Neutrophil (primary cell): ENCODE measurements at regions not wholly inside any gene's neighbourhood (a gene's known extent, or its start where the extent isn't known, plus 50 kb on each side); places are given as distances from the start of the nearest gene placed in this dataset.

Source experiments
- H3K27ac ChIP-seq: fragments of 200-600 bp; sonication (generic); 2 replicates; pipeline ENCODE4 v1.5.1; 2016; ENCODE audit warnings: mild to moderate bottlenecking, moderate library complexity
- H3K27me3 ChIP-seq: fragments of 200-600 bp; sonication (generic); 2 replicates; pipeline ENCODE4 v1.6.0; 2016; ENCODE audit warnings: mild to moderate bottlenecking
- H3K36me3 ChIP-seq: fragments of 200-600 bp; sonication (generic); 2 replicates; pipeline ENCODE4 v1.5.1; 2017
- H3K4me1 ChIP-seq, 2 experiments: fragments of 200-600 bp in 1 of 2; sonication (generic) in 1 of 2; 1 replicate in 1 of 2; 2 replicates in 1 of 2; pipeline versions ENCODE4 v1.5.1 to v1.6.1; 2013 to 2016; ENCODE audit warnings: low read depth in 1 of 2, low read length in 1 of 2, mild to moderate bottlenecking in 1 of 2, moderate library complexity in 1 of 2; ENCODE audit not compliant: control insufficient read depth in 1 of 2, insufficient read depth in 1 of 2
- H3K4me3 ChIP-seq, 2 experiments: fragments of 200-600 bp in 1 of 2; sonication (generic) in 1 of 2; 1 replicate in 1 of 2; 2 replicates in 1 of 2; pipeline ENCODE4 v1.5.1; 2013 to 2016; ENCODE audit warnings: low read depth in 1 of 2, low read length in 1 of 2, mild to moderate bottlenecking in 1 of 2, moderate library complexity in 1 of 2
- H3K9me3 ChIP-seq: fragments of 200-600 bp; sonication (generic); 2 replicates; pipeline ENCODE4 v1.5.1; 2016
- TF ChIP-seq, protein P1 (sequence below): fragments of 200-600 bp; sonication (generic); IDR thresholded peaks from 2 replicates; pipeline ENCODE4 v1.5.1; 2016; ENCODE audit warnings: antibody characterized with exemption

DNA sequence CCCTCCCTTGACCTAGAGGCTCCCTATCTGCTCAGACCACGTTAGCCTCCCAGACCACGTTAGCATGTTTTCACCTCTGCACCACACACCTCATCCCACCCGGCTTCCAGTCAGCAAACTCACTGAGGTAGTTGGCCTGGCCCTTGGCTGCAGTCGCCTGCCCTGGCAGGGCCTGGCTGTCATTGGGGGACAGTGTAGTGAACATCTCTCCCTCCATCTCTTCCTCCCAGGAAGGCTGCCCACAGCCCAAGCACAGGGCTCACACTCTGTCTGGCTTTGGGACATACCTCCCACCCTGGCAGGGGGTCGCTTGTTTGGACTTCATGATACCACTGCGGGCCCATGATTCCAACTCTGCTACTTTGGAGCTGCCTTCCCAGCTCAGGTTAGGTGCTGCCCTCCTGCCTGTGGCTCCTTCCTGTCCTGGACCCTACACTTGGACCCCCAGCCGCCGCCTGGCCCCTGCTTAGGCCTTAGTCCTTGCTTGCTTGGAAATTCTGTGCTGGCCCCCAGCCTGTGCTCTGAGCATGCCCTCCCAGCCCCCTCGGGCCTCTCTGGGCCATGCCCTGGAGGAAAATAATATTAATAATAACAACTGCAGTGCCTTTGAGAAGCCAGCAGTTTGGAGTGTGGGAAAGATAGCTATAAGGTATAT lies 167.7 kb downstream of the COPRS start:
- H3K27me3 ChIP-seq = no peaks in the 10 kb centered on the region
- H3K9me3 ChIP-seq = no peaks in the 10 kb centered on the region
- no peaks in the 10 kb centered on the region for H3K36me3 ChIP-seq
- H3K4me1 ChIP-seq = peaks cover 0 to 7% of the 10 kb centered on the region in 2 experiments
- no peak overlapping the region for H3K27ac ChIP-seq
- H3K4me3 ChIP-seq = no peak overlapping the region
- TF ChIP-seq, protein P1, sequence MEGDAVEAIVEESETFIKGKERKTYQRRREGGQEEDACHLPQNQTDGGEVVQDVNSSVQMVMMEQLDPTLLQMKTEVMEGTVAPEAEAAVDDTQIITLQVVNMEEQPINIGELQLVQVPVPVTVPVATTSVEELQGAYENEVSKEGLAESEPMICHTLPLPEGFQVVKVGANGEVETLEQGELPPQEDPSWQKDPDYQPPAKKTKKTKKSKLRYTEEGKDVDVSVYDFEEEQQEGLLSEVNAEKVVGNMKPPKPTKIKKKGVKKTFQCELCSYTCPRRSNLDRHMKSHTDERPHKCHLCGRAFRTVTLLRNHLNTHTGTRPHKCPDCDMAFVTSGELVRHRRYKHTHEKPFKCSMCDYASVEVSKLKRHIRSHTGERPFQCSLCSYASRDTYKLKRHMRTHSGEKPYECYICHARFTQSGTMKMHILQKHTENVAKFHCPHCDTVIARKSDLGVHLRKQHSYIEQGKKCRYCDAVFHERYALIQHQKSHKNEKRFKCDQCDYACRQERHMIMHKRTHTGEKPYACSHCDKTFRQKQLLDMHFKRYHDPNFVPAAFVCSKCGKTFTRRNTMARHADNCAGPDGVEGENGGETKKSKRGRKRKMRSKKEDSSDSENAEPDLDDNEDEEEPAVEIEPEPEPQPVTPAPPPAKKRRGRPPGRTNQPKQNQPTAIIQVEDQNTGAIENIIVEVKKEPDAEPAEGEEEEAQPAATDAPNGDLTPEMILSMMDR = no peak

DNA sequence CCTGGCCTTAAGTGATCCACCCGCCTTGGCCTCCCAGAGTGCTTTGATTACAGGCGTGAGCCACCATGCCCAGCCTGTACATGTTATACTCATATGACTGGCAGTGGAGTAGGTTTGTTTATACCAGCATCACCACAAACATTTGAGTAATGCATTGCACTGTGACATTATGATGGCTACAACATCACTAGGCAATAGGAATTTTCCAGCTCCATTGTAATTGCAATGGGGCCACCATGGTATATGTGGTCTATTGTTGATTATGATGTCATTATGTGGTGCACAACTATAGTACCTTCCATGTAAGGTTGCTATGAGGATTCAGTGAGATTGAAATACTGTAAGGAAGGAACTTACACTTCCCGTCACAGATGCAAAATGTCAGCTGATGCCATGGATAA lies 168.9 kb downstream of the COPRS start:
- H3K27me3 ChIP-seq = no peaks in the 10 kb centered on the region
- TF ChIP-seq, protein P1 = no peak
- H3K36me3 ChIP-seq = no peaks in the 10 kb centered on the region

GRCh38 chr17:31688701-31689100 lies 170.3 kb downstream of the COPRS start:
- TF ChIP-seq, protein P1 = no peak
- no peaks in the 10 kb centered on the region for H3K36me3 ChIP-seq
- no peaks in the 10 kb centered on the region for H3K27me3 ChIP-seq
- H3K27ac ChIP-seq = no peak overlapping the region
- no peak overlapping the region for H3K4me3 ChIP-seq
- H3K4me1 ChIP-seq = peaks cover 0 to 7% of the 10 kb centered on the region in 2 experiments
- no peaks in the 10 kb centered on the region for H3K9me3 ChIP-seq

More for the DNA sequence above, 168.9 kb downstream of the COPRS start:
- no peaks in the 10 kb centered on the region for H3K9me3 ChIP-seq
- H3K4me1 ChIP-seq = peaks cover 0 to 7% of the 10 kb centered on the region in 2 experiments
- no peak overlapping the region for H3K4me3 ChIP-seq
- H3K27ac ChIP-seq = no peak overlapping the region

- Histone ChIP-seq H3K4me1 (peaks cover 0 to 7% of the 10 kb centered on the region in 2 experiments), H3K36me3 (no peaks in the 10 kb centered on the region), H3K9me3 (no peaks in the 10 kb centered on the region), H3K4me3 (no peak overlapping the region), H3K27me3 (no peaks in the 10 kb centered on the region), H3K27ac (no peak overlapping the region)
- TF ChIP-seq, protein P1 = no peak
These were observed 171.4 kb downstream of the COPRS start for GRCh38 chr17:31687505-31688126.

- Histone ChIP-seq H3K4me3 (no peak overlapping the region), H3K36me3 (no peaks in the 10 kb centered on the region), H3K4me1 (peaks cover 0 to 7% of the 10 kb centered on the region in 2 experiments), H3K9me3 (no peaks in the 10 kb centered on the region), H3K27ac (no peak overlapping the region), H3K27me3 (no peaks in the 10 kb centered on the region)
- TF ChIP-seq, protein P1 = no peak
These were observed 172.5 kb downstream of the COPRS start for GRCh38 chr17:31686495-31686894.
